HG03469 (cell line): ENCODE measurements at regions not wholly inside any gene's neighbourhood (a gene's known extent, or its start where the extent isn't known, plus 50 kb on each side); places are given as distances from the start of the nearest gene placed in this dataset.
A peak's percentile ranks its signal among the peaks of the same experiment; 100 is the strongest.
"Not testable (repeated sequence)": the region's sequence is repeated elsewhere in the genome, so short reads cannot be mapped to it uniquely, and the experiment has no call there.

ENCODE experiments used
- ATAC-seq: cut with Tn5 transposase; IDR thresholded peaks from one replicate; pipeline ENCODE4 v1.9.1; 2021; ENCODE audit warnings: mild to moderate bottlenecking, moderate library complexity, moderate number of reproducible peaks; ENCODE audit not compliant: unreplicated experiment

DNA sequence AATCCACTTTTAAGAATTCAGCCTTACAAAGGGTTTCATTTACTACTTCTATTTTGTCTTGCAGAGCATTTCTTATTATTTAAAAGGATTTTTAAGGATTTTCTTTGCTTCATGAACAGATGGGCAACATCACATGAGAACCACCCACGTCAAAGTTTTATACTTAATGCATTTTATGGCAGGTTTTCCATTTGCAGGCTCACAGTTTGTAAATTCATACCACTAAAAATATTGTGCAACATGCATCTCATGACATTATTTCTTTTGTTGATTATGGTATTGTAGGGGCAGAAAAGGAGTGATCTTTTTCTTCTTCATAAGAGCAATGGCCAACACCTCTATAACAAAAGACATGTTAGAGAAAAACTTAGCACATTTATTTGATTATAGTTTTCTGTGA, 554.0 kb upstream of the SPRY2 start:
- no peak for ATAC-seq

DNA sequence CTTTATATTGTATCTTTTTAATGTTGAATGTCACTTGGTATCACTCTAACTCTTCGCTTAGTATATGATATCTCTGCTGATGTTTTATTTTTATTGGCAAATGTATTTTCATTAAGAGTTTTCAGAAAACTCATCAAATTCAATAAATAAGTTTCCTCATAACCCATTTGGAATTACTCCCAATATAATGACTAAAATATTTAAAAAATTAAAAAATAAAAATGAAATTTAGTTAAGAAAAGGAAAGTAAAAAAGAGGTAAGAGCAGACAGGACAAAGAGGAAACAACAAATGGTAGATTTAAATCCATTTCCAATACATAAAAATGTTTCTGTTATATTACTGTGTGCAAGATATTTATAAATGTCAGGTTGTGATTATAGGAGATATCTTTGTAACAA, 548.9 kb upstream of the SPRY2 start:
- ATAC-seq = no peak

DNA sequence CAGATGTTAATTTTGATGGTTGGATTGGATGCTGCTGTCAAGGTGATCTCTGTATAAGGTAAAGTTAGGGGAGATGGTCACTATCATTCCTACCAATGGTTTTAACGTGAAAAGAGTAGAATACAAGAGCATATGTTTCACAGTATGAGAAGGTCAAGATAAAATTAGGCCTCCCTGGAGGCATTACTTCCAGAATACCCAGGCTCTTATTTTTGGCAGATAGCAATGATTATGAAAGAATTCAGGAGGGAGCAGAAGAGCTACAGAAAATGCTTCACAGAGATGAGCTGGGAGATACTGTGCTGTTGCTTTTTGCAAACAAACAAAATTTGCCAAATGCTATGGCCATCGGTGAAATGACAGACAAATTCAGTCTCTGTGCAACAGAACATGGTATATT, 547.5 kb upstream of the SPRY2 start:
- no peak for ATAC-seq

DNA sequence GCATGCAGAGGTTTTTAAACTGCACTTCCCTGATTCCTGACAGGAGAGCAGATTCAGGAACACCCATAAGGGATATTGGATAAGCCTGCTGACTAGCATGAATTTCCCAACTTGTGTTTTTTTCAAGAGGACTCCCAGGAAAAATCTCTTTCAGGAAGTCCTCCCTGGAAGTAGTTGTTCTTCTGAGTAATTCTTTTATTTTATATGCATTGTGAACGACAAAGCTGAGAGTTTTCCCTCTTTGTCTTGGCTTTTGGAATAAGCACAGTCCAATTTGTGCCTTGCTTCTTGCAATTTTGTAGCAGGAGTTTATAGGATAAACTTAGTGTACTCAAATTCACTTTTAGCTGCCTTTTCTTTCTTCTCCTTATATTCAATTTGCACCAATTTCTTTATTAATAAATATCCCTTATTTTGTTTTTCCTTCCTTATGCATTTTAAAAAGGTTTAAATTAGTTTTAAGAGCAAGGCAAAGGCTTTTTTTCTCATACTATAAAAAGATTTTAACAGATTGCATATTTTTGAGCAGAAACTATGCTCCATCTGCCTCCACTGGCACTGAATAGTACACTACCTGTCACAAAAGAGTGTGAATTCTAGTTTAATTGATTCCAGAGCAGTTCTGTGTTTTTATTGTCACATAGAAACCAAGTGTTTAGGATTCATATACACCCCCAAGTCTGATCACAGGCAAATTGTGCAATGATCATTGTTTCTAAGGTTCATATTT, 543.3 kb upstream of the SPRY2 start:
- no peak for ATAC-seq

DNA sequence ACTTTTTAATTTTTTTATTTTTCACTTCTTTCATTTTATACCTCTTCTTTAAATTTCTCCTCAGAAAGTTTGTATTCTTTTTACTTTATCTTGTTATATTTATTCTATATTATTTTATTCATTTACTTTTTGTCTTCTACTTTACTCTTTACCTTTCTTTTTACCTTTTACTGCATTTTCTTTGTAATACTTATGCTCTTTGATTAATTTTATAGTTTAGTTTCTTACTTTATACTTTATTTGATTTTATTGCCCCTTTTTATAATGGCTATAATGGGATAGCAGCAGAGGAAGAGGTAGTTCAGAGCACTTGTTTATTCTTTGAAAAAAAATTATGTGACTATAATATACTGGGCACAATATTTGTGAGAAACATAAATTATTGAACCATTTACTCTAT, 542.6 kb upstream of the SPRY2 start:
- no peak for ATAC-seq

DNA sequence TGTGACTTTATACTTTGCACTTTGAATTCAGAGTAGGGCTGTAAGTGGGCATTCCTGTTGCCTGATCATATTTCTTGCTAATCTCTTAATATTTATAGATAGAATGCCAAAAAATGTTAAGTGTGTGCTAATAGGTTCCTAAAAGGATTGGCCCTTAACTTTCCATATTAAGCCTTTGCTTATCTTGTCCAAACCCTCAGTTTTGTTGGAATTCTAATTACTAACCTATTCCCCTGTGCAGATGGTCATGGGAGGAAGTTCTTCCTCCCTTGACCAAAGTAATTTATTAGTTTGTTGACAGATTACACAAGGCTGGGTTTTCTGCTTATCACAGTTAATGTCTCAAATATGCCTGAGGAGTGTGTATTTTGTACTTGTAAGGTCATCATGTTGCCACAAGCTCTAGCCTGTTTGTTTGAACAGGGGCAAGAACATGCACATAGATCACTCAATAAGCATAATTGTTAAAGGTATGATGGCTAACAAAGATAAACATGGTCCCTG, 541.1 kb upstream of the SPRY2 start:
- no peak for ATAC-seq

DNA sequence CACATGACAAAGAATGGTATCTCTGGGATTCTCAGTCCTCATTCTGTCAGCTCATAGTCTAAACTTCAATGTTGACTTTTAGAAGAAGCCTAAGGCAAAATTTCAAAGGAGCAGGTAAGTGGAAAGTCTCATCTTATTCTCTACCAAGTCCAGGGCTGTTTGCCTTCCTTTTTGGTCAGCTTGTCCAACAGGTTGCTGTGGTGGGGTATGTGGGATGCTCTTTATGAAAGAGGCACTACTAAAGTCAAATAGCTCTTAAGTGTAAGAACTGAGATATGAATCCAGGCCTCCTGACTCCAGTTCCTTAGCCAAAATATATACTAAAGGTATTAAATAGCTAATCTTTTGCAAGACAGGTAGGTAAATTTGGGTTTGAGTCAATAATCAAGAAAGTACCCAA, 540.6 kb upstream of the SPRY2 start:
- no peak for ATAC-seq

DNA sequence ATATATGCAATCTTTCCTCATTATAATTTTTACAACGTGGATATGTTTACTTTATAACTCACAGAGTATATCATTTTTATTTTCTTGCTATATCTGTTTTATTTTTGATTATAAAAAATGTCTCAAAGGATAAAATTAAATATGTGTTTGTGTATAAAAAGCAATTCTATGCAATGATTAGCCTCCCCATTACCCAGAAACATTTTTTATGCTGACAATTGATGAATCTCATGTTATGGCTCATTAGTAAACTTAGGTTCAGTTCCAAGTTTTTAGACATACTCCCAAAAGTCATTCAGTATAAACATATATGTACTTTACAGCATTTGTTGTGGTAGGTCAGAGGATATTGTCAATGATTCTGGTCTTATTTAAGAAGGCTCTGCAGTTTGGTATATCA, 540.1 kb upstream of the SPRY2 start:
- ATAC-seq = no peak

DNA sequence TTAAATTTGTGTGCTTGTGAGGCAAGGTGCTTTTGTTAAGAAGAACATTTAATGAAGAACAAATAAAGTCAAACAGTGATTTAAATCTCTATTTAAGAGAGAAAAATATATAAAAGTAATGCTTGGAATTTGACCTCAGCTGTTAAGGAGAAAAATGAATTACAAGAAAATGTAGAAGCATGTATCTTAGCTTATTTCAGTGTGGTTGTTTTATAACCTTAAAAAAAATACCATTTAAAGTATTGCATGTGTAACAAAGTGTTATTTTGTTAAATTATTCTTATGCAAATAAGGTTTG, 537.0 kb upstream of the SPRY2 start:
- ATAC-seq = no peak

DNA sequence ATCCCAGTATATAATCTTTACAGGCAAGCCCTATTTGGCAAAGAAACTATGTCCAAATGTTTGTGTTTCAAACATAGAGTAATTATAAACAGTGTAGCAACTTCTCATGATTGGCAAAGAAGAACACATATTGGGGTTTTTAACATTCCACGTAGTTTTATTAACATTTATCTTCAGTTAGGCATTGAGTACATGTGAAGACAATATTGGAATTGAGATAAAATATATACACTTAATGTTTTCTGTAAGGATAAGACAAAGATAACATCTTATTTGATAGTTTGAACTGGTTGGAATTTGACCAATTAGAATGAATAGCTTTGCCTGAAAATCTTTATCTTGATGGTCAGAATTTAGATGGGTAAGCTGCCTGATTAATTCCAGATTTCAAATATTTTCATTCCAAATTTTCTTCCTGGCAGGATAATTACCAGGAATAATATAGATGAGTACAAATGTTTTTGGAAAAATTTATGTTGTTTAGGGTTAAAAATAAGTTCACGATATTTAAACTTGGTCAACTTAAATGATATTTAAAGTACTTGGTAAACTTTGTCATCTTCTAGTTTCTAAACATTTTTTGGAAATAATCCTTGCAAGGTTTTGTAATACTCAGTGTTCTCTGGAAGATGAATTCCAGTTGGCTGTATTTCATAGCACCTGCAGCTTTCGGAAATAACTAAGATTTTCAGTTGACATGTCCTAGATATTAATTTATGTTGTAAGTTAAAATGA, 536.5 kb upstream of the SPRY2 start:
- no peak for ATAC-seq

DNA sequence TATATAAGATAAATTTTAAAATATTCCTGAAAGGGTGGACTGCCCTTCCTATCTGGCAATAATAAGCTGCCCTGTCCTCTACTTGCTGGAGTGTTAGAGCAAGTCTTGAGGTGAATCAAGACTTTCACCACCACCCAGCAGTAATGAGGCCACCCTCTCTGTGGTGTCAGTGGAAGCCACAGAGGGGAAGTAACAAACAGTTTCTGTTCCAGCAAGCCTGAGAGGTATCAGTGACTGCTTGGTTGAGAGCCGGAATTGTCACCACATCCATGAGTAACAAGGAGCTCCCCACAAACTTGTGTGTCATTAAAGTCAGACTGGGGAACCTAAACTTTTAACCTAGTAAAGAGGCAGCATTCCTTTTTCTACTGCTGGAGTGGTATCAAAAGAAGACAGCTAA, 532.7 kb upstream of the SPRY2 start:
- peak; percentile 84 for ATAC-seq

DNA sequence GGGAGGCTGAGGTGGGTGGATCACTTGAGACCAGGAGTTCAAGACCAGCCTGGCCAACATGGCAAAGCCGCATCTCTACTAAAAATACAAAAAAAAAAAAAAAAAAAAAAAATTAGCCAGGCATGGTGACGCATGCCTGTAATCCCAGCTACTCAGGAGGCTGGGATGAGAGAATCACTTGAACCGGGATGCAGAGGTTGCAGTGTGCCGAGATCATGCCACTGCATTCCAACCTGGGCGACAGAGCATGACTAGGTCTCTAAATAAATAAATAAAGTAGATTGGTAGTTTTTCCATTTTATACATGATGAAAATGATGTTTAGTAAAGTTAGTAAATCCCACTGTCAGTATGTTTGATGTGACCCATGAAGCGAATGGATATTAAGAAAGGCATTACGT, 531.0 kb upstream of the SPRY2 start:
- ATAC-seq = not testable (repeated sequence)

DNA sequence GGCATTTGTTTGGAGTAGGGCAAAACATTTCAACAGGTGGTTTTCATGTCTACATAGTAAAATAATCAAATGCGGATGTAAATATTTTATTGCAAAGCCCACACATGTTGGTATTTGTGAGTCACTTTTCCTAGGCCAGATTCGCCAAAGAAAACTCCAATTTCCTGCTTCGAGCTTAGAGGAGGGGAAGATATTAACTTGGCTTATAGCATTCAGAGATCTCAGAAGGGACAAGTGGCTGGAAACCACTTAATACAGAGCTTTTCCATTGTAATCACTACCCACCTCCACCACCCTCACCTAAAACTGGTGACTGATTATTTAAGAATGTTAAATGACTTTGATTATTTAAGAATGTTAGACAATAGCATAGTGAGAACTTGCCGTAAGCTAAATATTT, 530.6 kb upstream of the SPRY2 start:
- ATAC-seq = no peak

DNA sequence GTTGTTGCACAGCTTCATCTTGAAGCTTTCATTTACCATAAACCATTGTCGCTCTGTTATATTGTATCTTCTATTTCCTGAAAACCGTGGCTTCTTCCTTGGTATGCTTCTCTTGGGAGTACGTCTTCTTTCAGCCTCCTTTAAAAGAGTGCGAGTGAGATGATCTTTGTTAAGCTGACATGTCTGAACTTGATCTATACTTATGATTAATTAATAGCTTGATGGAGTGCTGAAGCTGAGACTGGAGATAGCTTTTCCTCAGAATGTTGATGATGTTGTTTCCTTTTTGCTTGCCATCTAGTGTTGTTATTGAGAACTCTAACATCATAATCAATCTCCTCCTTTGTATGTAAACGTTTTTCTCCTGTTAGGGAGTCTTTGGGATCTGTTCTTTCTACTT, 529.3 kb upstream of the SPRY2 start:
- no peak for ATAC-seq

DNA sequence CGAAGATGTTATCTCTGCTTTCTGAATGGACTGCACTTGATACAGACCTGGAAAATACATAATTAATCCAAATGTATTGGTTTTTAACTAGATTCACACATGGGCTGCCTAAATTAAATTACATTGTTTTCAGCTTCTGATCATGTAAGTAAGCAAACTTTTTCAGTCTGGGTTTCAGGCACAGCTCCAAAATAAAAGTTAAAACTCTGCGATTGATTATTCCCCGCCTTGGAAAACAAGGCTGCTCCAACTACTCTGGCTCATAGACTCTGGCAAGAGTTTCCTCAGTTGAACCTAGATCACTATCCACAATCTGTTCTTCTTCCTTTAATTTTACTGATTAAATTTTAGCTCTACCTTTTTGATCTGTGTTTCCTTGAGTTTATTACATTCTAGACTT, 526.0 kb upstream of the SPRY2 start:
- ATAC-seq = no peak

DNA sequence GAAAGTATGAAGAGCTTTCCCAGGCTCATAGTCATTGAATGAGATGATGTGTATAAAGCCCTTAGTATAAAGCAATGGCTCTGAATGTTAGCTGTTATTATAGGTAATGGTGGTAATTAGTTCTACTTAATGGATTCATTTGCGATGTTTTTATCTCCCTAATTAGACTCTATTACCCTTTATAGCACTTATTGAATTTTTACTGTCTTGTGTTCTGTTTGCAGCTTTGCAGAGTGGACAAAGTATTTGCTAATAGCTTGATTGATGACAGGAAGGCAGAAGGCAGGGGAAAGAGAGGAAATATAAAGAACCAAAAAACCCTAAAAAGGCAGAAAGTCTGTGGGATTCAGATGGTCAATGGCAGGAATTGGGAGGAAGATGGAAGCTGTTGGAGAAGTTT, 524.4 kb upstream of the SPRY2 start:
- ATAC-seq = no peak

DNA sequence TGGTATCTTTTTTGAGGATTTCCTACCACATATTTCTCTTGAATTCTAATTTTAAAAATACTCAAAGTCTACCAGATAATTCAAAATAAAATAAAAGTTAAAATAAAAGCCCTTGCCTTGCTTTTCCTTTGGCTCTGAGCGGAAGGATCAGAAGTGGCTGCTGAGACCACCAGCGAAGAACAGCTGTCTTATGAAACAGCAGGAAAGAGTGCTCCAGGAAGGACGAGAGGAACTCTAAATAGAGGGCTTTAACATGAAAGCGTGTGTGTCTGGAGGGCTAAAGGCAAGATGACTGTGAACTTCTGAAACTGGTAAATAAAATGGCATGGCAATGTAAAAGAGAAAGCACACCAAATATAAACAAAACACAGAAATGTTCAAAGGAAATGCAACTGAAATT, 521.5 kb upstream of the SPRY2 start:
- ATAC-seq = no peak

DNA sequence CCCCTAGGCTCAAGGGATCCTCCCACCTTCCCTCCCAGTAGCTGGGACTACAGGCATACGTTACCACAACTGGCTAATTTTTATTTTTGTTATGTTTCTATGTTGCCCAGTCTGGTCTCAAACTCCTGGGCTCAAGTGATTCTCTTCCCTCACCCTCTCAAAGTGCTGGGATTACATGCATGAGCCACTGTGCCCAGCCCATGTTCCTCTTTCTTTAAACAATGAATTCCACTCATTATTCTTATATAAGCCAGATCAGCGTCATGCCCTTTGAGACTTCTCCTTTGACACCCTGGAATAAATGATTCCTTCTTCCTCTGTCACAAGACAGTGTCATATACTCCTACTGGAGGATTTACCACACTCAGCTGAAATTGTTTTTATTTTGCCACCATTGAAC, 519.9 kb upstream of the SPRY2 start:
- ATAC-seq = no peak

DNA sequence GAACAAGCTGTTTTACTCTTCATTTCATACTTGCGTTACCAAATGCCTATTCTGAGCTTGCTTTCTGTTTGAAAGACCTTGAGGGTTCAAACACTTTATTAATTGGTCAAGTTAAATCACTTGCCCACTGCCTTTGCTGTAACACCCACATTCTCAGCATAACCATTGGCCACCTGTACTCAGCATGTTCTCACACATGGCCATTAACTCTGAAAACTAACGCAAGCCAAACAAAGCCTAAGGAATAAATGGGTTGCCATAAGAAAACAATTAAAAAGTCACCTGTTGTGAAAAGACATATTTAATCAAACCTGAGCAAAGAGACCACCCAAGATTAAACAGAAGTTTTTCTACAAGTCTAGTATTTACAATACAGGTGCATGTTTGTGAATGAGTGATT, 517.2 kb upstream of the SPRY2 start:
- no peak for ATAC-seq

DNA sequence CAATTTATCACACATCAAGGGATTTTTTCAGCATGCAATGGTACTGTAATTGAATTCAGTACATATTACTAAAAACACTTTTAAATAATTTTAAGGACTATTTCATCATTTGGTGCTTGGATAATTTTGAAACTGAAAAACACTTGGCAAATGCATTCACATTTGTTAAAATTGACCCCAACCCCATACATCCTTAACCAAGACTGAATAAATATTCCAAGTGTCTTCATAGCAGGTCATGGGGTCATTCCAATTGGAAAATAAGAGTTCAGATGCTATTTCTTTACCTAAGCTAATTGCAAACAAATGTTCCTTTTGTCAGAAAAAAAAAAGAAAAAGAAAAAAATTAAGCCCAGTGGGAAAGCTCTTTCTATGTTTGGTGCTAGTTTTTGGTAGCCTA, 516.4 kb upstream of the SPRY2 start:
- no peak for ATAC-seq

DNA sequence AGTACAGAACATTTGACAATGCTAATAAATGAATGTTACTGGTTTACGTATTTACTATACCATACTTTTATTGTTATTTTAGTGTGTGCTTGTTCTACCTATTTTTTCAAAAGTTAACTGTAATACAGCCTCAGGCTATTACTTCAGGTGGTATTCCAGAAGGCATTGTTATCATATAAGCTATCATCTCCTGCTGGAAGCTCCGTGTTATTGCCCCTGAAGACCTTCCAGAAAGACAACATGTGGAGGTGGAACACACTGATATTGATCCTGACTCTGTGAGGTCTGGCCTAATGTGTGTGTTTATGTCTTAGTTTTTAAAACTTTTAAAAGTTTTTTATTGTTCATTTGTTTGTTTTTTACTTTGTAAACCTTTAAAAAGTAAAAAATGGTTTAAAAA, 509.8 kb upstream of the SPRY2 start:
- no peak for ATAC-seq

DNA sequence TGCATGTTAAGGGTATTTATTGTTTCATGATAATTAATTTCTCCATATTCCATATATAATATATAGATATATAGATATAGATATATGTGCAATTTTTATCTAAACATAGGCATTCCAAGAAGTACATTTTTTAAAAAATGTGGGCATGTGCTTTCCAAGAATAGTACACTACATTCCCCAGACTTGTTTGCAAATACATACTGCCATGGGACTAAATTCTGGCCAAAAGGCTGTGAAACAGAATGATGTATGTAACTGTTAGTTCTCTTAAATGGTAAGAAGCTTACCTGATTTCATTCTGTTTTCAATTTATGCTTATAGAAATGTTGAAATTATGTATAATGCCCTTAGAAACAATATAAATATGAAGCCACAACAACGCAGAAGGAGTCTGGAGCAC, 503.2 kb upstream of the SPRY2 start:
- ATAC-seq = no peak

DNA sequence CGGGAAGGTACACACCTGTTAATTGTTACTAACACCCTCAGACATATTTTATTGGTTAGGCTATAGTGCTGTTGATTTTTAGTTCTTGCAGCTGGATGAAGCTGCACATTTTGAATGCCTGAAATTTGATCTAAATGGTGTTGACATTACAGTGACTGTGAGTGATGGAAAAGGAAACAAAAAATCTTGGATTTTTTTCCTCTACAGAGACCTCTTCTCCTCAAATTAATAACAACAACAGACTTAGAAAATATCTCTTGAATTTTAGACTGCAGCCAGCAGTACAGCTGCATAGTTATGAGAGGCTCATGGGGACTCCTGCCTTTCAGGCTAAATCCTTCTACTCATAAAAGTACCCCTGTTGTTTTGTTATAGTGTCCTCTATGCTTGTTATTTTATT, 500.5 kb upstream of the SPRY2 start:
- ATAC-seq = no peak
